ENCODE measurements at regions not wholly inside any gene's neighbourhood (a gene's known extent, or its start where the extent isn't known, plus 50 kb on each side); places are given as distances from the start of the nearest gene placed in this dataset.

DNA sequence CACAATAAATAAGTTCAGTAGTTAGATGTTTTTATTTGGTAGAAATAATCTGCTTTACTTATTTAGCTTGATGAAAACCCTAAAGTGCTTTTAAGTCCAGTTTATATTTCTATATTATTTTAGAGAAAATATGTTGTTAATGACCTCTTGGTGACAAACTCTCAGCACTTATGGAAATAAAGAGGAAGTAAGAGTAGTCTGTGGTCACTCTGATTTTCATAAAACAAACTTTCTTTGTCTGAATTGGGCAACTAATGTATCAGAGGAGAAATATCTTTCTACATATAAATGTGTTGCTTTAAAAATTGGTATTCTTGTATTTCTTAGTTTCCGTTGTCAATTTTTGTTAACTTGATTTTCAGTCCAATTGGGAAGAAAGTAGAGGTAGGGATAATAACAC, 878.9 kb upstream of the SEL1L start:
- TF ChIP-seq CREB1 (CRISPR knock-in tag; IDR thresholded peaks at IDR 0.05; ENCODE audit: low read depth), result no peak
- TF ChIP-seq EZH2 (IDR thresholded peaks at IDR 0.05; ENCODE audit: low read depth, unreplicated experiment), result no peak
- TF ChIP-seq, protein P1, sequence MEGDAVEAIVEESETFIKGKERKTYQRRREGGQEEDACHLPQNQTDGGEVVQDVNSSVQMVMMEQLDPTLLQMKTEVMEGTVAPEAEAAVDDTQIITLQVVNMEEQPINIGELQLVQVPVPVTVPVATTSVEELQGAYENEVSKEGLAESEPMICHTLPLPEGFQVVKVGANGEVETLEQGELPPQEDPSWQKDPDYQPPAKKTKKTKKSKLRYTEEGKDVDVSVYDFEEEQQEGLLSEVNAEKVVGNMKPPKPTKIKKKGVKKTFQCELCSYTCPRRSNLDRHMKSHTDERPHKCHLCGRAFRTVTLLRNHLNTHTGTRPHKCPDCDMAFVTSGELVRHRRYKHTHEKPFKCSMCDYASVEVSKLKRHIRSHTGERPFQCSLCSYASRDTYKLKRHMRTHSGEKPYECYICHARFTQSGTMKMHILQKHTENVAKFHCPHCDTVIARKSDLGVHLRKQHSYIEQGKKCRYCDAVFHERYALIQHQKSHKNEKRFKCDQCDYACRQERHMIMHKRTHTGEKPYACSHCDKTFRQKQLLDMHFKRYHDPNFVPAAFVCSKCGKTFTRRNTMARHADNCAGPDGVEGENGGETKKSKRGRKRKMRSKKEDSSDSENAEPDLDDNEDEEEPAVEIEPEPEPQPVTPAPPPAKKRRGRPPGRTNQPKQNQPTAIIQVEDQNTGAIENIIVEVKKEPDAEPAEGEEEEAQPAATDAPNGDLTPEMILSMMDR (conservative IDR thresholded peaks at IDR 0.05; ENCODE audit: low read depth in 2 of 2), result no peak
- TF ChIP-seq JUNB (IDR thresholded peaks at IDR 0.05; ENCODE audit: unreplicated experiment), result no peak
- TF ChIP-seq EZH2phosphoT487 (IDR thresholded peaks at IDR 0.05; ENCODE audit: unreplicated experiment), result no peak
- no peak for TF ChIP-seq POLR2AphosphoS5 (IDR thresholded peaks at IDR 0.05; ENCODE audit: low read depth)

Data from GM23338 (cell line).